ENCODE measurements at regions not wholly inside any gene's neighbourhood (a gene's known extent, or its start where the extent isn't known, plus 50 kb on each side); places are given as distances from the start of the nearest gene placed in this dataset.

DNA sequence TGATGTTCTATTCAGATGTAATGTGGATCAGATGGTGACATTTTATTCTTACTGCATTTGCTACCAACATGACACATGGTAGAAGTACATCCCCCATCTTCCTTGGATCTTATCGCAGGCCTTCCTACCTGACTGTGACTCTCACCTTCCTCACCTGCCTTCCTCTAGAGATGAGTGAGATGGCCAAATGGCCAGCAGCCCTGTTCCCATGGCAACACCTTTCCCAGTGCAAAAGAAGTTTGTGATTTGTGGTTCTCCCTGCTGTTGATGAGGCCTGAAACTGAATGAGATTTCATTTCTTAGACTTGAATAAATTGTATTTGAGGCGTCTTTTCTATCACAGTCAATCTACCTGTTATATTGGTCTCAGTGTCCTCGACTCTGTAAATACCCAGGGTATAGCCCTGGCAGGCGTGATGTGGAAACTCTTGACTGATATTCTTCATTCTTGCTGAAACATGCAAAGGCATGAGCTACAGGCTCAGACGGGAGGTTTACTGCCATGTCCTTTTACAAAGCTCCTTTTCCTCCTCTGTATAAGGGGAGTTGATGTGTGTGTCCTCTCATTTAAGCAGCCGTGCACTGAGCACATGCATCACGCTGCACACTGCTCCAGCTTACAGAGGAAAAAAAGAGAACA, 440.7 kb upstream of the AKR1E2 start:
- H3K27ac Mint-ChIP-seq, result no peak overlapping the region
- no peak overlapping the region for H3K4me3 Mint-ChIP-seq
- peaks cover 24% of the 10 kb centered on the region for H3K4me1 Mint-ChIP-seq
- TF ChIP-seq, protein P1, sequence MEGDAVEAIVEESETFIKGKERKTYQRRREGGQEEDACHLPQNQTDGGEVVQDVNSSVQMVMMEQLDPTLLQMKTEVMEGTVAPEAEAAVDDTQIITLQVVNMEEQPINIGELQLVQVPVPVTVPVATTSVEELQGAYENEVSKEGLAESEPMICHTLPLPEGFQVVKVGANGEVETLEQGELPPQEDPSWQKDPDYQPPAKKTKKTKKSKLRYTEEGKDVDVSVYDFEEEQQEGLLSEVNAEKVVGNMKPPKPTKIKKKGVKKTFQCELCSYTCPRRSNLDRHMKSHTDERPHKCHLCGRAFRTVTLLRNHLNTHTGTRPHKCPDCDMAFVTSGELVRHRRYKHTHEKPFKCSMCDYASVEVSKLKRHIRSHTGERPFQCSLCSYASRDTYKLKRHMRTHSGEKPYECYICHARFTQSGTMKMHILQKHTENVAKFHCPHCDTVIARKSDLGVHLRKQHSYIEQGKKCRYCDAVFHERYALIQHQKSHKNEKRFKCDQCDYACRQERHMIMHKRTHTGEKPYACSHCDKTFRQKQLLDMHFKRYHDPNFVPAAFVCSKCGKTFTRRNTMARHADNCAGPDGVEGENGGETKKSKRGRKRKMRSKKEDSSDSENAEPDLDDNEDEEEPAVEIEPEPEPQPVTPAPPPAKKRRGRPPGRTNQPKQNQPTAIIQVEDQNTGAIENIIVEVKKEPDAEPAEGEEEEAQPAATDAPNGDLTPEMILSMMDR (IDR thresholded peaks at IDR 0.05; ENCODE audit: unreplicated experiment), result no peak
- no peaks in the 10 kb centered on the region for H3K27me3 Mint-ChIP-seq (ENCODE audit: low read depth)
- H3K36me3 Mint-ChIP-seq, result no peaks in the 10 kb centered on the region
- no peak for DNase-seq (ENCODE audit: low spot score in 2 of 2, unreplicated experiment in 2 of 2)
- H3K9me3 Mint-ChIP-seq, result no peaks in the 10 kb centered on the region

DNA sequence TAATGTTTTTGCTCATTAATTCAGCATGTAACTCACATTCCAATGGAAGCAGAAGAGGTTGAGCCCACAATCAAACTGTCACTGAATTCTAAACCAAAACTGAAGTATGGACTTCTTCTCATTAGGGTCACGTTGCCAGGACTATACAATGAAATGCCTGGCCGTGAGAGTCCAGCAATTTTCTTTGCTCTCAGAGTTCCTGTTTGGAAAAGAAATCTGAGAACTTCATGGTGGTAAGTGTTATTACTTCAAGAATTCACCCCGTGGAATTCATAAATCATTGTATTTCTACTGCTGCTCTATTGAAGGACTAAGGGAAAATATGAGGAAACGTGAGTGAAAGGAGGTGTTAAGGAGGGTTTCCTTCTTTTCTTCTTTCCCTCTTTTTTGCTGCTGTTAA, 441.8 kb upstream of the AKR1E2 start:
- Mint-ChIP-seq H3K27ac (no peak overlapping the region), H3K9me3 (no peaks in the 10 kb centered on the region), H3K4me1 (peaks cover 24% of the 10 kb centered on the region), H3K4me3 (no peak overlapping the region), H3K27me3 (ENCODE audit: low read depth) (no peaks in the 10 kb centered on the region), H3K36me3 (no peaks in the 10 kb centered on the region)
- TF ChIP-seq, protein P1 (IDR thresholded peaks at IDR 0.05; ENCODE audit: unreplicated experiment), result no peak
- DNase-seq (ENCODE audit: low spot score in 2 of 2, unreplicated experiment in 2 of 2), result no peak

DNA sequence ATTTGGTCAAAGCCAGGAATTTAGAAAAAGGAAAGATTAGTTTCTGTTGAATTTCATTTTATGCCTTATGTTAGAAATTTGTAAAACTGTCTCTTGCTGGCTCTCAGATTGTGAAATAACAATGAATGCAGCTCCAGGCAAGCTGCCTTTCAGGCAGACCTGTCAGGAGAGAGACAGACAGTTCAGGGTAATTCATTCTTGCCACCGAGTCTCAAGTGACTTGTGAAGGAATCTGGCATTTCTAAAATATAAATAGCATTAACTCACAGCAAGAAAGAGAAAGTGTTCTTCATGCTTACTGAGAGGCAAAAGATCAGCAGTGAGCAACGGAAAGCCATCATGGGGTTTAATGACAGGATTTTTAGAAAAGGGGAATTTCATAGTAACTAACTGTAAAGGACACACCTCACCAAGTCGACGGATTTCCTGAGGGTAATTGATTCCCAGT, 442.3 kb upstream of the AKR1E2 start:
- H3K9me3 Mint-ChIP-seq, result no peaks in the 10 kb centered on the region
- peaks cover 24% of the 10 kb centered on the region for H3K4me1 Mint-ChIP-seq
- H3K27me3 Mint-ChIP-seq (ENCODE audit: low read depth), result no peaks in the 10 kb centered on the region

DNA sequence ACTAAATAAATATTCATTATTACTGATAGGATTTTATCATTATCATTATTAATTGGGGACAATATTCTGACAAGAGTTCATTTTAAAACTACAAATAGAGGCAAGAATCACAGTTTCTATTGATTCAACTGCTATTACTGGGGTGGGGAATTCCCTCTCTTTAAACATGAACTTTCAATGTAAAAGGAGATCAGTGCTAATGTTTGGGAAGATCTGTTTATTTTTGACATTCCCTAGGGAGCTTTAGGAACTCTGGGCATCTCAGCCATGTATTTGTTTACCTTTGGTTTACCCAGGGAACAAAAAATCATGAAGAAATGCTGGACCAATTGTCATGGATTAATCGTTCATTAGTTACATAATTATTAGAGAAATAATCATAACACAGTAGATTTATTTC, 443.2 kb upstream of the AKR1E2 start:
- no peaks in the 10 kb centered on the region for H3K27me3 Mint-ChIP-seq (ENCODE audit: low read depth)
- H3K27ac Mint-ChIP-seq, result no peak overlapping the region
- H3K4me3 Mint-ChIP-seq, result no peak overlapping the region
- peaks cover 24% of the 10 kb centered on the region for H3K4me1 Mint-ChIP-seq
- H3K36me3 Mint-ChIP-seq, result no peaks in the 10 kb centered on the region
- H3K9me3 Mint-ChIP-seq, result peaks cover 4% of the 10 kb centered on the region
- no peak for DNase-seq (ENCODE audit: low spot score in 2 of 2, unreplicated experiment in 2 of 2)
- TF ChIP-seq, protein P1 (IDR thresholded peaks at IDR 0.05; ENCODE audit: unreplicated experiment), result no peak

More for the DNA sequence above, 442.3 kb upstream of the AKR1E2 start:
- no peak for DNase-seq (ENCODE audit: low spot score in 2 of 2, unreplicated experiment in 2 of 2)
- H3K27ac Mint-ChIP-seq, result peak overlapping the region; percentile 71
- H3K4me3 Mint-ChIP-seq, result no peak overlapping the region
- no peaks in the 10 kb centered on the region for H3K36me3 Mint-ChIP-seq
- TF ChIP-seq, protein P1 (IDR thresholded peaks at IDR 0.05; ENCODE audit: unreplicated experiment), result no peak

DNA sequence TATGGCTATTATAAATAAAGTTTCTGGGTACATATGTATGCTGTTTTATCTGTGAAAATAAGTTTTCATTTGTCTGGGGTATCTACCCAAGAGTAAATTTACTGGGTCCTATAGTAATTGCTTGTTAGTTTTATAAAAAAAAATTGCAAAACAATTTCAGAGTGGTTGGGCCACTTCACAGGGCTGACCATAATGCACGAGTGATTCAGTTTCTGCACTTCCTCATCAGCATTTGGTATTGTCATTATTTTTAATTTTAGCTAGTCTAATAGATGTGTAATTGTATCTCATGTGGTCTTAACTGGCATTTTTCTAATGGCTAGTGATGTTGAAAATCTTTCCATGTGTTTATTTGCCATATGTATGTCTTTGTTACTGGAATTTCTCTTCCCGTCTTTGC, 452.4 kb upstream of the AKR1E2 start:
- H3K27ac Mint-ChIP-seq, result no peak overlapping the region
- H3K9me3 Mint-ChIP-seq, result peaks cover 5% of the 10 kb centered on the region
- peaks cover 25% of the 10 kb centered on the region for H3K4me1 Mint-ChIP-seq
- TF ChIP-seq, protein P1 (IDR thresholded peaks at IDR 0.05; ENCODE audit: unreplicated experiment), result no peak
- H3K4me3 Mint-ChIP-seq, result no peak overlapping the region
- DNase-seq (ENCODE audit: low spot score in 2 of 2, unreplicated experiment in 2 of 2), result no peak
- H3K36me3 Mint-ChIP-seq, result no peaks in the 10 kb centered on the region
- no peaks in the 10 kb centered on the region for H3K27me3 Mint-ChIP-seq (ENCODE audit: low read depth)
